ENCODE measurements at regions not wholly inside any gene's neighbourhood (a gene's known extent, or its start where the extent isn't known, plus 50 kb on each side); places are given as distances from the start of the nearest gene placed in this dataset.

DNA sequence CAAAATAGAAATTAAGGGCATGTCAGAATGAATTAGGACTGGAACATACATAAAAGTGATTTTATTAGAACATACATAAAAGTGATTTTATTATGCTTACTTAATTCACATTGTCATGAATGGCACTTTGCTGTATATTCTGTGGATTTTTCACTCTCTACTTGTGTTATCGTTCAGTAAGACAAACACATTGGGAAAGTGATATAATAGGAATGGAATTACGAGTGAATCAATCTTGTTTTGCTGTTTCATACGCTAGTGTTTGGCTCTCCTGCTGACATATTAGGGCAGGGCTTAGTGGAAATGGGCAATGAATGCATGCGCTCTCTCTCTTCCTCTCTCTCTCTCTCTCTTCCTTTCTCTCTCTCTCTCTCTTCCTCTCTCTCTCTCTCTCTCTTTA is 561.1 kb downstream of the ACTR3B start:
- TF ChIP-seq, protein P1, sequence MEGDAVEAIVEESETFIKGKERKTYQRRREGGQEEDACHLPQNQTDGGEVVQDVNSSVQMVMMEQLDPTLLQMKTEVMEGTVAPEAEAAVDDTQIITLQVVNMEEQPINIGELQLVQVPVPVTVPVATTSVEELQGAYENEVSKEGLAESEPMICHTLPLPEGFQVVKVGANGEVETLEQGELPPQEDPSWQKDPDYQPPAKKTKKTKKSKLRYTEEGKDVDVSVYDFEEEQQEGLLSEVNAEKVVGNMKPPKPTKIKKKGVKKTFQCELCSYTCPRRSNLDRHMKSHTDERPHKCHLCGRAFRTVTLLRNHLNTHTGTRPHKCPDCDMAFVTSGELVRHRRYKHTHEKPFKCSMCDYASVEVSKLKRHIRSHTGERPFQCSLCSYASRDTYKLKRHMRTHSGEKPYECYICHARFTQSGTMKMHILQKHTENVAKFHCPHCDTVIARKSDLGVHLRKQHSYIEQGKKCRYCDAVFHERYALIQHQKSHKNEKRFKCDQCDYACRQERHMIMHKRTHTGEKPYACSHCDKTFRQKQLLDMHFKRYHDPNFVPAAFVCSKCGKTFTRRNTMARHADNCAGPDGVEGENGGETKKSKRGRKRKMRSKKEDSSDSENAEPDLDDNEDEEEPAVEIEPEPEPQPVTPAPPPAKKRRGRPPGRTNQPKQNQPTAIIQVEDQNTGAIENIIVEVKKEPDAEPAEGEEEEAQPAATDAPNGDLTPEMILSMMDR (IDR thresholded peaks at IDR 0.05): no peak
- TF ChIP-seq TCF7L2 (IDR thresholded peaks at IDR 0.05; ENCODE audit: low read depth, low read length) (no peak), SIN3A (IDR thresholded peaks at IDR 0.05; ENCODE audit: borderline replicate concordance, insufficient read depth, low read depth, low read length) (no peak)
